NCI-H2107 treated with DMSO at 0.1 percent for 48 hours (cell line): ENCODE measurements at regions not wholly inside any gene's neighbourhood (a gene's known extent, or its start where the extent isn't known, plus 50 kb on each side); places are given as distances from the start of the nearest gene placed in this dataset.
A peak's percentile ranks its signal among the peaks of the same experiment; 100 is the strongest.
"Not testable (repeated sequence)": the region's sequence is repeated elsewhere in the genome, so short reads cannot be mapped to it uniquely, and the experiment has no call there.

ENCODE experiments used
- DNase-seq: peaks from one replicate; lab custom pipeline; 2025; ENCODE audit not compliant: unreplicated experiment; lab: John Stamatoyannopoulos, UW

- DNase-seq = no peak
These were observed 52.4 kb upstream of the GNAI1 start for GRCh38 chr7:80082213-80082612.

- no peak for DNase-seq
These were observed 55.7 kb upstream of the GNAI1 start for GRCh38 chr7:80078886-80079285.

GRCh38 chr7:80078159-80078731, 56.4 kb upstream of the GNAI1 start:
- DNase-seq = peak; percentile 41

GRCh38 chr7:80070391-80070790, 64.2 kb upstream of the GNAI1 start:
- no peak for DNase-seq

- no peak for DNase-seq
These were observed 68.0 kb upstream of the GNAI1 start for GRCh38 chr7:80066639-80067038.

GRCh38 chr7:80063834-80064233, 70.8 kb upstream of the GNAI1 start:
- no peak for DNase-seq

- DNase-seq = peak; percentile 65
These were observed 74.3 kb upstream of the GNAI1 start for GRCh38 chr7:80060218-80060806.

- DNase-seq = no peak
These were observed 77.1 kb upstream of the GNAI1 start for GRCh38 chr7:80057488-80057887.

GRCh38 chr7:80054356-80054755, 80.3 kb upstream of the GNAI1 start:
- DNase-seq = no peak

- peak; percentile 99 for DNase-seq
These were observed 81.5 kb upstream of the GNAI1 start for GRCh38 chr7:80053124-80053523.

GRCh38 chr7:80047856-80048459, 86.7 kb upstream of the GNAI1 start:
- DNase-seq = peak; percentile 60

- no peak for DNase-seq
These were observed 87.6 kb upstream of the GNAI1 start for GRCh38 chr7:80047032-80047431.

- no peak for DNase-seq
These were observed 89.8 kb upstream of the GNAI1 start for GRCh38 chr7:80044796-80045195.

- DNase-seq = no peak
These were observed 93.9 kb upstream of the GNAI1 start for GRCh38 chr7:80040752-80041151.

GRCh38 chr7:80040335-80040734, 94.3 kb upstream of the GNAI1 start:
- DNase-seq = no peak

GRCh38 chr7:80039251-80039884, 95.3 kb upstream of the GNAI1 start:
- no peak for DNase-seq

GRCh38 chr7:80037689-80038088, 96.9 kb upstream of the GNAI1 start:
- DNase-seq = no peak

GRCh38 chr7:80036107-80036506, 98.5 kb upstream of the GNAI1 start:
- no peak for DNase-seq

GRCh38 chr7:80028717-80029116, 105.9 kb upstream of the GNAI1 start:
- DNase-seq = no peak

- DNase-seq = no peak
These were observed 106.9 kb upstream of the GNAI1 start for GRCh38 chr7:80027611-80028173.

GRCh38 chr7:80026766-80027165, 107.9 kb upstream of the GNAI1 start:
- no peak for DNase-seq

GRCh38 chr7:80020277-80020676, 114.4 kb upstream of the GNAI1 start:
- DNase-seq = not testable (repeated sequence)
